ENCODE measurements at regions not wholly inside any gene's neighbourhood (a gene's known extent, or its start where the extent isn't known, plus 50 kb on each side); places are given as distances from the start of the nearest gene placed in this dataset.

- POLR2A ChIA-PET (ENCODE audit: low non-redundant PET): no interaction called here
- Histone ChIP-seq H3K36me3 (ENCODE audit: insufficient read depth, low read length, poor library complexity, severe bottlenecking) (no peaks in the 10 kb centered on the region), H3K9me3 (ENCODE audit: low read depth, low read length, poor library complexity, severe bottlenecking) (no peaks in the 10 kb centered on the region), H3K4me1 (ENCODE audit: insufficient read depth, low read length, poor library complexity, severe bottlenecking) (no peaks in the 10 kb centered on the region), H3K4me3 (ENCODE audit: low read depth, low read length, poor library complexity, severe bottlenecking) (no peak overlapping the region), H3K27me3 (replicated peaks; ENCODE audit: insufficient read depth, low read depth, low read length, poor library complexity) (no peaks in the 10 kb centered on the region), H3K27ac (ENCODE audit: low read depth, low read length, poor library complexity, severe bottlenecking) (no peak overlapping the region)
- no peak for TF ChIP-seq EZH2 (IDR thresholded peaks at IDR 0.05; ENCODE audit: borderline replicate concordance, low read depth, low read length, poor library complexity, severe bottlenecking)
- no peak for TF ChIP-seq CTCF (conservative IDR thresholded peaks at IDR 0.05; ENCODE audit: low read depth, low read length)
- CTCF ChIA-PET: no interaction called here
- no peak for DNase-seq (ENCODE audit: low spot score)
- no TSS peak for BruUV-seq (replicated peaks)
- intact Hi-C loops (cut with micrococcal nuclease; ENCODE audit: unreplicated experiment): no loop called here
Observed at GRCh38 chr6:54784011-54784410, 62.6 kb upstream of the FAM83B start.

GRCh38 chr6:54786154-54786553 is 60.4 kb upstream of the FAM83B start:
- POLR2A ChIA-PET (ENCODE audit: low non-redundant PET): no interaction called here
- H3K36me3 ChIP-seq (ENCODE audit: insufficient read depth, low read length, poor library complexity, severe bottlenecking): no peaks in the 10 kb centered on the region
- intact Hi-C loops (cut with micrococcal nuclease; ENCODE audit: unreplicated experiment): no loop called here
- TF ChIP-seq EZH2 (IDR thresholded peaks at IDR 0.05; ENCODE audit: borderline replicate concordance, low read depth, low read length, poor library complexity, severe bottlenecking) (no peak), CTCF (conservative IDR thresholded peaks at IDR 0.05; ENCODE audit: low read depth, low read length) (no peak)
- H3K4me1 ChIP-seq (ENCODE audit: insufficient read depth, low read length, poor library complexity, severe bottlenecking): no peaks in the 10 kb centered on the region
- CTCF ChIA-PET: no interaction called here
- H3K27me3 ChIP-seq (replicated peaks; ENCODE audit: insufficient read depth, low read depth, low read length, poor library complexity): no peaks in the 10 kb centered on the region
- no TSS peak for BruUV-seq (replicated peaks)
- H3K27ac ChIP-seq (ENCODE audit: low read depth, low read length, poor library complexity, severe bottlenecking): no peak overlapping the region
- H3K9me3 ChIP-seq (ENCODE audit: low read depth, low read length, poor library complexity, severe bottlenecking): no peaks in the 10 kb centered on the region
- no peak overlapping the region for H3K4me3 ChIP-seq (ENCODE audit: low read depth, low read length, poor library complexity, severe bottlenecking)
- no peak for DNase-seq (ENCODE audit: low spot score)

GRCh38 chr6:54787825-54788224 is 58.7 kb upstream of the FAM83B start:
- ChIA-PET POLR2A (ENCODE audit: low non-redundant PET) (no interaction called here), CTCF (no interaction called here)
- BruUV-seq (replicated peaks): no TSS peak
- Histone ChIP-seq H3K36me3 (ENCODE audit: insufficient read depth, low read length, poor library complexity, severe bottlenecking) (no peaks in the 10 kb centered on the region), H3K27me3 (replicated peaks; ENCODE audit: insufficient read depth, low read depth, low read length, poor library complexity) (no peaks in the 10 kb centered on the region), H3K4me1 (ENCODE audit: insufficient read depth, low read length, poor library complexity, severe bottlenecking) (no peaks in the 10 kb centered on the region), H3K27ac (ENCODE audit: low read depth, low read length, poor library complexity, severe bottlenecking) (no peak overlapping the region), H3K4me3 (ENCODE audit: low read depth, low read length, poor library complexity, severe bottlenecking) (no peak overlapping the region), H3K9me3 (ENCODE audit: low read depth, low read length, poor library complexity, severe bottlenecking) (no peaks in the 10 kb centered on the region)
- no peak for DNase-seq (ENCODE audit: low spot score)
- intact Hi-C loops (cut with micrococcal nuclease; ENCODE audit: unreplicated experiment): no loop called here
- TF ChIP-seq CTCF (conservative IDR thresholded peaks at IDR 0.05; ENCODE audit: low read depth, low read length) (no peak), EZH2 (IDR thresholded peaks at IDR 0.05; ENCODE audit: borderline replicate concordance, low read depth, low read length, poor library complexity, severe bottlenecking) (no peak)
